ENCODE measurements at regions not wholly inside any gene's neighbourhood (a gene's known extent, or its start where the extent isn't known, plus 50 kb on each side); places are given as distances from the start of the nearest gene placed in this dataset.
"Not testable (repeated sequence)": the region's sequence is repeated elsewhere in the genome, so short reads cannot be mapped to it uniquely, and the experiment has no call there.

- no peak overlapping the region for H3K4ac ChIP-seq (ENCODE audit: low read depth, low read length)
- H2AFZ ChIP-seq (ENCODE audit: insufficient read depth, low read length, poor library complexity): no peak overlapping the region
- no peak overlapping the region for H3K23ac ChIP-seq (ENCODE audit: low read length)
- no peak overlapping the region for H3K9ac ChIP-seq (ENCODE audit: low read length)
- no peak overlapping the region for H4K91ac ChIP-seq (ENCODE audit: low read depth, low read length)
- no peak overlapping the region for H2BK5ac ChIP-seq (ENCODE audit: low read depth, low read length, poor library complexity)
- no peak overlapping the region for H3K4me3 ChIP-seq (ENCODE audit: low read depth, low read length)
- no peak overlapping the region for H3K4me2 ChIP-seq (ENCODE audit: low read length)
- H4K12ac ChIP-seq (ENCODE audit: low read depth, low read length): no peak overlapping the region
- no peak overlapping the region for H3K18ac ChIP-seq (ENCODE audit: low read length)
- no peaks in the 10 kb centered on the region for H3K36me3 ChIP-seq (ENCODE audit: control insufficient read depth in 1 of 2, insufficient read depth in 2 of 2, low read length in 2 of 2)
- no peak overlapping the region for H2BK120ac ChIP-seq (ENCODE audit: insufficient read depth, low read length, poor library complexity)
- no peak overlapping the region for H2AK5ac ChIP-seq (ENCODE audit: low read length)
- H3K27ac ChIP-seq (ENCODE audit: low read depth, low read length): no peak overlapping the region
- no peaks in the 10 kb centered on the region for H3K4me1 ChIP-seq (ENCODE audit: control insufficient read depth in 1 of 2, insufficient read depth in 2 of 2, low read length in 2 of 2)
- no peak overlapping the region for H4K8ac ChIP-seq (ENCODE audit: low read depth, low read length)
- no peaks in the 10 kb centered on the region for H3K79me2 ChIP-seq (ENCODE audit: control insufficient read depth, insufficient read depth, low read length, poor library complexity)
- no peaks in the 10 kb centered on the region for H3K9me3 ChIP-seq (ENCODE audit: insufficient read depth, low read depth, low read length)
- no CpG with 5 or more reads among the region's 3 CpGs for WGBS (ENCODE audit: extremely low coverage, insufficient coverage, insufficient read length)
- H3K14ac ChIP-seq (ENCODE audit: low read length): no peak overlapping the region
- DNase-seq: no peak
- no peaks in the 10 kb centered on the region for H3K27me3 ChIP-seq (ENCODE audit: insufficient read depth, low read length)
- no peaks in the 10 kb centered on the region for H3K79me1 ChIP-seq (ENCODE audit: low read length)
- no peak overlapping the region for H2BK12ac ChIP-seq (ENCODE audit: low read length)
Observed at GRCh38 chr12:61574339-61574738, 685.9 kb upstream of the USP15 start.

- Histone ChIP-seq H2AFZ (ENCODE audit: insufficient read depth, low read length, poor library complexity) (no peak overlapping the region), H3K18ac (ENCODE audit: low read length) (no peak overlapping the region), H4K8ac (ENCODE audit: low read depth, low read length) (no peak overlapping the region), H3K4ac (ENCODE audit: low read depth, low read length) (no peak overlapping the region), H2BK5ac (ENCODE audit: low read depth, low read length, poor library complexity) (no peak overlapping the region), H3K4me1 (ENCODE audit: control insufficient read depth in 1 of 2, insufficient read depth in 2 of 2, low read length in 2 of 2) (no peaks in the 10 kb centered on the region), H3K79me2 (ENCODE audit: control insufficient read depth, insufficient read depth, low read length, poor library complexity) (no peaks in the 10 kb centered on the region), H2AK5ac (ENCODE audit: low read length) (no peak overlapping the region), H2BK120ac (ENCODE audit: insufficient read depth, low read length, poor library complexity) (no peak overlapping the region), H3K27ac (ENCODE audit: low read depth, low read length) (no peak overlapping the region), H4K12ac (ENCODE audit: low read depth, low read length) (no peak overlapping the region), H4K91ac (ENCODE audit: low read depth, low read length) (no peak overlapping the region), H3K36me3 (ENCODE audit: control insufficient read depth in 1 of 2, insufficient read depth in 2 of 2, low read length in 2 of 2) (no peaks in the 10 kb centered on the region), H3K4me3 (ENCODE audit: low read depth, low read length) (no peak overlapping the region), H3K79me1 (ENCODE audit: low read length) (no peaks in the 10 kb centered on the region), H3K27me3 (ENCODE audit: insufficient read depth, low read length) (no peaks in the 10 kb centered on the region), H3K9ac (ENCODE audit: low read length) (no peak overlapping the region), H3K9me3 (ENCODE audit: insufficient read depth, low read depth, low read length) (peaks cover 6% of the 10 kb centered on the region), H3K14ac (ENCODE audit: low read length) (no peak overlapping the region), H3K4me2 (ENCODE audit: low read length) (no peak overlapping the region), H2BK12ac (ENCODE audit: low read length) (no peak overlapping the region), H3K23ac (ENCODE audit: low read length) (no peak overlapping the region)
- no peak for DNase-seq
- no CpG with 5 or more reads among the region's 1 CpG for WGBS (ENCODE audit: extremely low coverage, insufficient coverage, insufficient read length)
Observed at GRCh38 chr12:61584943-61585342, 675.3 kb upstream of the USP15 start.

- H3K79me1 ChIP-seq (ENCODE audit: low read length); H3K4me2 ChIP-seq (ENCODE audit: low read length); H2BK5ac ChIP-seq (ENCODE audit: low read depth, low read length, poor library complexity); H2AFZ ChIP-seq (ENCODE audit: insufficient read depth, low read length, poor library complexity); H3K18ac ChIP-seq (ENCODE audit: low read length); H2AK5ac ChIP-seq (ENCODE audit: low read length); H3K4ac ChIP-seq (ENCODE audit: low read depth, low read length); H3K9ac ChIP-seq (ENCODE audit: low read length); DNase-seq; H2BK120ac ChIP-seq (ENCODE audit: insufficient read depth, low read length, poor library complexity); H2BK12ac ChIP-seq (ENCODE audit: low read length); H3K9me3 ChIP-seq (ENCODE audit: insufficient read depth, low read depth, low read length); H4K91ac ChIP-seq (ENCODE audit: low read depth, low read length); H3K79me2 ChIP-seq (ENCODE audit: control insufficient read depth, insufficient read depth, low read length, poor library complexity); H3K14ac ChIP-seq (ENCODE audit: low read length); H3K4me1 ChIP-seq (ENCODE audit: control insufficient read depth in 1 of 2, insufficient read depth in 2 of 2, low read length in 2 of 2); H3K27me3 ChIP-seq (ENCODE audit: insufficient read depth, low read length); H3K36me3 ChIP-seq (ENCODE audit: control insufficient read depth in 1 of 2, insufficient read depth in 2 of 2, low read length in 2 of 2); H4K12ac ChIP-seq (ENCODE audit: low read depth, low read length); H3K23ac ChIP-seq (ENCODE audit: low read length); H3K27ac ChIP-seq (ENCODE audit: low read depth, low read length); H3K4me3 ChIP-seq (ENCODE audit: low read depth, low read length); H4K8ac ChIP-seq (ENCODE audit: low read depth, low read length): not testable (repeated sequence)
Observed at GRCh38 chr12:61590864-61591263, 669.3 kb upstream of the USP15 start.

GRCh38 chr12:61610143-61610542 is 650.1 kb upstream of the USP15 start:
- no peaks in the 10 kb centered on the region for H3K79me1 ChIP-seq (ENCODE audit: low read length)
- H3K18ac ChIP-seq (ENCODE audit: low read length): no peak overlapping the region
- H3K27ac ChIP-seq (ENCODE audit: low read depth, low read length): no peak overlapping the region
- no peaks in the 10 kb centered on the region for H3K27me3 ChIP-seq (ENCODE audit: insufficient read depth, low read length)
- H3K79me2 ChIP-seq (ENCODE audit: control insufficient read depth, insufficient read depth, low read length, poor library complexity): no peaks in the 10 kb centered on the region
- H4K8ac ChIP-seq (ENCODE audit: low read depth, low read length): no peak overlapping the region
- H2BK12ac ChIP-seq (ENCODE audit: low read length): no peak overlapping the region
- DNase-seq: no peak
- H2BK120ac ChIP-seq (ENCODE audit: insufficient read depth, low read length, poor library complexity): no peak overlapping the region
- H3K4me3 ChIP-seq (ENCODE audit: low read depth, low read length): no peak overlapping the region
- no peak overlapping the region for H3K23ac ChIP-seq (ENCODE audit: low read length)
- no peak overlapping the region for H4K91ac ChIP-seq (ENCODE audit: low read depth, low read length)
- no peaks in the 10 kb centered on the region for H3K4me1 ChIP-seq (ENCODE audit: control insufficient read depth in 1 of 2, insufficient read depth in 2 of 2, low read length in 2 of 2)
- no peaks in the 10 kb centered on the region for H3K9me3 ChIP-seq (ENCODE audit: insufficient read depth, low read depth, low read length)
- no peak overlapping the region for H3K9ac ChIP-seq (ENCODE audit: low read length)
- H4K12ac ChIP-seq (ENCODE audit: low read depth, low read length): no peak overlapping the region
- H2BK5ac ChIP-seq (ENCODE audit: low read depth, low read length, poor library complexity): no peak overlapping the region
- no peak overlapping the region for H3K4me2 ChIP-seq (ENCODE audit: low read length)
- H3K14ac ChIP-seq (ENCODE audit: low read length): no peak overlapping the region
- no peak overlapping the region for H2AK5ac ChIP-seq (ENCODE audit: low read length)
- no peak overlapping the region for H3K4ac ChIP-seq (ENCODE audit: low read depth, low read length)
- H2AFZ ChIP-seq (ENCODE audit: insufficient read depth, low read length, poor library complexity): no peak overlapping the region
- H3K36me3 ChIP-seq (ENCODE audit: control insufficient read depth in 1 of 2, insufficient read depth in 2 of 2, low read length in 2 of 2): no peaks in the 10 kb centered on the region

- Histone ChIP-seq H4K12ac (ENCODE audit: low read depth, low read length) (no peak overlapping the region), H3K27me3 (ENCODE audit: insufficient read depth, low read length) (no peaks in the 10 kb centered on the region), H2AFZ (ENCODE audit: insufficient read depth, low read length, poor library complexity) (no peak overlapping the region), H3K18ac (ENCODE audit: low read length) (no peak overlapping the region), H3K4ac (ENCODE audit: low read depth, low read length) (no peak overlapping the region), H3K23ac (ENCODE audit: low read length) (no peak overlapping the region), H2BK5ac (ENCODE audit: low read depth, low read length, poor library complexity) (no peak overlapping the region), H4K8ac (ENCODE audit: low read depth, low read length) (no peak overlapping the region), H3K4me2 (ENCODE audit: low read length) (no peak overlapping the region), H3K14ac (ENCODE audit: low read length) (no peak overlapping the region), H2AK5ac (ENCODE audit: low read length) (no peak overlapping the region), H3K36me3 (ENCODE audit: control insufficient read depth in 1 of 2, insufficient read depth in 2 of 2, low read length in 2 of 2) (no peaks in the 10 kb centered on the region), H3K9ac (ENCODE audit: low read length) (no peak overlapping the region), H2BK12ac (ENCODE audit: low read length) (no peak overlapping the region), H3K27ac (ENCODE audit: low read depth, low read length) (no peak overlapping the region), H3K9me3 (ENCODE audit: insufficient read depth, low read depth, low read length) (no peaks in the 10 kb centered on the region), H4K91ac (ENCODE audit: low read depth, low read length) (no peak overlapping the region), H3K79me2 (ENCODE audit: control insufficient read depth, insufficient read depth, low read length, poor library complexity) (no peaks in the 10 kb centered on the region), H3K4me3 (ENCODE audit: low read depth, low read length) (no peak overlapping the region), H3K4me1 (ENCODE audit: control insufficient read depth in 1 of 2, insufficient read depth in 2 of 2, low read length in 2 of 2) (no peaks in the 10 kb centered on the region), H3K79me1 (ENCODE audit: low read length) (no peaks in the 10 kb centered on the region), H2BK120ac (ENCODE audit: insufficient read depth, low read length, poor library complexity) (no peak overlapping the region)
- no CpG with 5 or more reads among the region's 2 CpGs for WGBS (ENCODE audit: extremely low coverage, insufficient coverage, insufficient read length)
- DNase-seq: no peak
Observed at GRCh38 chr12:61629702-61630101, 630.5 kb upstream of the USP15 start.

Data from trophoblast cell (in vitro differentiated cells and primary cell).